ENCODE measurements at regions not wholly inside any gene's neighbourhood (a gene's known extent, or its start where the extent isn't known, plus 50 kb on each side); places are given as distances from the start of the nearest gene placed in this dataset.
"Not testable (repeated sequence)": the region's sequence is repeated elsewhere in the genome, so short reads cannot be mapped to it uniquely, and the experiment has no call there.

GRCh38 chr1:146645978-146646604 is 292.0 kb upstream of the NBPF12 start:
- H3K9me3 ChIP-seq; intact Hi-C loops (cut with DNase I); H3K27ac ChIP-seq; ATAC-seq; H3K4me3 ChIP-seq; H3K36me3 ChIP-seq; DNase-seq; H3K4me1 ChIP-seq; H3K27me3 ChIP-seq: not testable (repeated sequence)
- 69 to 88% (median 74%) methylated on average over 2 to 6 of the region's 6 CpGs for WGBS, 4 donors

GRCh38 chr1:146641534-146641933 is 296.6 kb upstream of the NBPF12 start:
- 65 to 82% (median 75%) methylated on average over 1 to 3 of the region's 3 CpGs for WGBS, 4 donors
- peak in 1 of 4 donors; percentile 35 for ATAC-seq

GRCh38 chr1:146640671-146641070 is 297.5 kb upstream of the NBPF12 start:
- H3K27me3 ChIP-seq; H3K36me3 ChIP-seq; intact Hi-C loops (cut with DNase I); H3K9me3 ChIP-seq; H3K4me1 ChIP-seq; H3K4me3 ChIP-seq: not testable (repeated sequence)
- H3K27ac ChIP-seq = peak overlapping the region in 3 of 12 donors; percentile 48 to 63 (median 57)
- DNase-seq (peak in 4 of 5 donors; percentile 7 to 48 (median 32)), ATAC-seq (peak; percentile 96 to 98 (median 97))
- WGBS, 4 donors = 52 to 63% (median 60%) methylated on average over 5 of the region's 5 CpGs

More at GRCh38 chr1:146641534-146641933, 296.6 kb upstream of the NBPF12 start:
- intact Hi-C loops (cut with DNase I); H3K27me3 ChIP-seq; H3K36me3 ChIP-seq; DNase-seq; H3K4me3 ChIP-seq; H3K9me3 ChIP-seq; H3K4me1 ChIP-seq; H3K27ac ChIP-seq: not testable (repeated sequence)

GRCh38 chr1:146630302-146630701 is 307.8 kb upstream of the NBPF12 start:
- ATAC-seq = peak; percentile 81 to 91 (median 85)
- 11% methylated on average over 1 of the region's 1 CpG; no CpG with 5 or more reads in 3 of the 4 donors for WGBS, 4 donors

GRCh38 chr1:146618582-146618981 is 319.5 kb upstream of the NBPF12 start:
- ATAC-seq; H3K27me3 ChIP-seq; DNase-seq; H3K9me3 ChIP-seq; intact Hi-C loops (cut with DNase I); H3K27ac ChIP-seq; H3K36me3 ChIP-seq; H3K4me3 ChIP-seq; H3K4me1 ChIP-seq: not testable (repeated sequence)
- WGBS, 4 donors = 65 to 75% (median 71%) methylated on average over 3 of the region's 4 CpGs

More at GRCh38 chr1:146630302-146630701, 307.8 kb upstream of the NBPF12 start:
- H3K4me1 ChIP-seq; H3K36me3 ChIP-seq; H3K27ac ChIP-seq; DNase-seq; intact Hi-C loops (cut with DNase I); H3K27me3 ChIP-seq; H3K4me3 ChIP-seq; H3K9me3 ChIP-seq: not testable (repeated sequence)

GRCh38 chr1:146604681-146605080 is 333.4 kb upstream of the NBPF12 start:
- intact Hi-C loops (cut with DNase I); H3K4me3 ChIP-seq; H3K36me3 ChIP-seq; ATAC-seq; DNase-seq; H3K27ac ChIP-seq; H3K27me3 ChIP-seq; H3K9me3 ChIP-seq; H3K4me1 ChIP-seq: not testable (repeated sequence)

- intact Hi-C loops (cut with DNase I); H3K9me3 ChIP-seq; H3K36me3 ChIP-seq; H3K27me3 ChIP-seq; ATAC-seq; DNase-seq; H3K4me3 ChIP-seq; H3K27ac ChIP-seq; H3K4me1 ChIP-seq: not testable (repeated sequence)
- 43 to 46% (median 44%) methylated on average over 1 to 2 of the region's 3 CpGs for WGBS, 4 donors
Observed at GRCh38 chr1:146600720-146601307, 337.3 kb upstream of the NBPF12 start.

- H3K27me3 ChIP-seq; H3K9me3 ChIP-seq; H3K36me3 ChIP-seq; DNase-seq; intact Hi-C loops (cut with DNase I); H3K4me1 ChIP-seq; H3K4me3 ChIP-seq; ATAC-seq; H3K27ac ChIP-seq: not testable (repeated sequence)
- WGBS, 4 donors = 84 to 92% (median 88%) methylated on average over 1 of the region's 3 CpGs
Observed at GRCh38 chr1:146599906-146600305, 338.2 kb upstream of the NBPF12 start.

- intact Hi-C loops (cut with DNase I); H3K4me3 ChIP-seq; H3K27me3 ChIP-seq; H3K27ac ChIP-seq; DNase-seq; H3K36me3 ChIP-seq; H3K4me1 ChIP-seq; ATAC-seq; H3K9me3 ChIP-seq: not testable (repeated sequence)
- 74 to 86% (median 79%) methylated on average over 1 of the region's 1 CpG for WGBS, 4 donors
Observed at GRCh38 chr1:146581229-146581628, 352.4 kb upstream of the NOTCH2NLA start.

- 20 to 67% (median 53%) methylated on average over 1 of the region's 2 CpGs; no CpG with 5 or more reads in 1 of the 4 donors for whole genome bisulfite sequencing, 4 donors
- H3K36me3 ChIP-seq; H3K27me3 ChIP-seq; ATAC-seq; DNase-seq; H3K4me3 ChIP-seq; H3K9me3 ChIP-seq; H3K27ac ChIP-seq; H3K4me1 ChIP-seq; intact Hi-C loops (cut with DNase I): not testable (repeated sequence)
Observed at GRCh38 chr1:146567541-146567940, 338.7 kb upstream of the NOTCH2NLA start.

- H3K9me3 ChIP-seq; H3K27me3 ChIP-seq; intact Hi-C loops (cut with DNase I); H3K36me3 ChIP-seq; H3K4me1 ChIP-seq; ATAC-seq; H3K4me3 ChIP-seq; H3K27ac ChIP-seq; DNase-seq: not testable (repeated sequence)
- 88 to 100% (median 96%) methylated on average over 2 to 3 of the region's 3 CpGs for WGBS, 4 donors
Observed at GRCh38 chr1:146558032-146558431, 329.2 kb upstream of the NOTCH2NLA start.
